ENCODE measurements at regions not wholly inside any gene's neighbourhood (a gene's known extent, or its start where the extent isn't known, plus 50 kb on each side); places are given as distances from the start of the nearest gene placed in this dataset.

DNA sequence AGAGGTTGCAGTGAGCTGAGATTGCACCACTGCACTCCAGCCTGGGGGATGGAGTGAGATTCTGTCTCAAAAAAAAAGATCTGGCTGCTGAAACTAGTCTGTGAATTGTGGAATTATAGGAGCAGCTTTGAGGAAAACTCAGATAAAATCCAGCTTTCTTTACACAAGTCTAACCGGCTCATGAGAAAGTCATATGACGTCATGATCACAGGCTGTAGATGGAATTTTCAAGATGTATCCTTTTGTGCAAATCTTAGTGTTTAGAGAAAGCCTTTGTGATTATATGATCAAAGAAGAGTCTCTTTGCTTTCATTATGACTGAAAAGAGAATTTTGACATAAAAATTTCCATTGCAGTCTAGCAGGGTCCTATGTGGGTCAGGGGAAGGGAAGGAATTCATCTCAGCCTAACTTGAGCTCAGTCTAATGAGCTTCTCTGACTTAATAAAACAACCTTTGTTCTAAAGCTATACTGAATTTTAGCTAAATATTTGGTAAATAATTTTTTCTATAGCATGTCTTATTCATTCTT, 90.2 kb upstream of the NCK2 start (continued):
- no peak for TF ChIP-seq YY1 (IDR thresholded peaks at IDR 0.05; ENCODE audit: extremely low read depth, insufficient replicate concordance, low read depth, low read length)
- no peak for TF ChIP-seq EZH2 (IDR thresholded peaks at IDR 0.05)
- TF ChIP-seq FOSL1 (IDR thresholded peaks at IDR 0.05; ENCODE audit: low read depth) = no peak
- TF ChIP-seq, protein P1, sequence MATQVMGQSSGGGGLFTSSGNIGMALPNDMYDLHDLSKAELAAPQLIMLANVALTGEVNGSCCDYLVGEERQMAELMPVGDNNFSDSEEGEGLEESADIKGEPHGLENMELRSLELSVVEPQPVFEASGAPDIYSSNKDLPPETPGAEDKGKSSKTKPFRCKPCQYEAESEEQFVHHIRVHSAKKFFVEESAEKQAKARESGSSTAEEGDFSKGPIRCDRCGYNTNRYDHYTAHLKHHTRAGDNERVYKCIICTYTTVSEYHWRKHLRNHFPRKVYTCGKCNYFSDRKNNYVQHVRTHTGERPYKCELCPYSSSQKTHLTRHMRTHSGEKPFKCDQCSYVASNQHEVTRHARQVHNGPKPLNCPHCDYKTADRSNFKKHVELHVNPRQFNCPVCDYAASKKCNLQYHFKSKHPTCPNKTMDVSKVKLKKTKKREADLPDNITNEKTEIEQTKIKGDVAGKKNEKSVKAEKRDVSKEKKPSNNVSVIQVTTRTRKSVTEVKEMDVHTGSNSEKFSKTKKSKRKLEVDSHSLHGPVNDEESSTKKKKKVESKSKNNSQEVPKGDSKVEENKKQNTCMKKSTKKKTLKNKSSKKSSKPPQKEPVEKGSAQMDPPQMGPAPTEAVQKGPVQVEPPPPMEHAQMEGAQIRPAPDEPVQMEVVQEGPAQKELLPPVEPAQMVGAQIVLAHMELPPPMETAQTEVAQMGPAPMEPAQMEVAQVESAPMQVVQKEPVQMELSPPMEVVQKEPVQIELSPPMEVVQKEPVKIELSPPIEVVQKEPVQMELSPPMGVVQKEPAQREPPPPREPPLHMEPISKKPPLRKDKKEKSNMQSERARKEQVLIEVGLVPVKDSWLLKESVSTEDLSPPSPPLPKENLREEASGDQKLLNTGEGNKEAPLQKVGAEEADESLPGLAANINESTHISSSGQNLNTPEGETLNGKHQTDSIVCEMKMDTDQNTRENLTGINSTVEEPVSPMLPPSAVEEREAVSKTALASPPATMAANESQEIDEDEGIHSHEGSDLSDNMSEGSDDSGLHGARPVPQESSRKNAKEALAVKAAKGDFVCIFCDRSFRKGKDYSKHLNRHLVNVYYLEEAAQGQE (IDR thresholded peaks at IDR 0.05; ENCODE audit: low read depth) = no peak
- no peak for TF ChIP-seq EZH2phosphoT487 (IDR thresholded peaks at IDR 0.05; ENCODE audit: borderline replicate concordance)
- no peak for TF ChIP-seq POLR2AphosphoS5 (IDR thresholded peaks at IDR 0.05; ENCODE audit: low read depth, low read length)
- TF ChIP-seq ZNF274 (IDR thresholded peaks at IDR 0.05; ENCODE audit: low read depth, low read length) = no peak
- TF ChIP-seq POLR2A (IDR thresholded peaks at IDR 0.05; ENCODE audit: borderline replicate concordance, extremely low read depth, insufficient read depth, insufficient read length) = no peak

DNA sequence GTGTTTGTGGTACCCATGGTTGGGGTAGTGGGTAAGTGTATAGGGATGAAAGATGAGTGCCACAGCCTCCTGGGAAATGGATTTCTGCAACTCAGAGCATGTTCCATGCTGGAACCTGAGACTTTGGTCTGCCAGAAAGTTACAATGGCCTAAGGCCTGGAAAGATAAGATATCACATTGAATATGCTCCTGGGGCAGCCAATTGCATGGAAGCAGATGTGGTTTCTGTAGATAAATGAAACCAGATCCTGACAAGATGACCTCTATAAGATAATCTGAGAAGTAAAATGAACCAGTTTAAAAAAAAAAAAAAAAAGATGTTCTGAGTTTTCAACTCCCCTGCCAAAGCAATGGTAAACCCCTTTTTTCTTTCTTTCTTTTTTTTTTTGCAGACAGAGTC, 91.4 kb upstream of the NCK2 start:
- Histone ChIP-seq H3K9me2 (ENCODE audit: insufficient read depth) (no peaks in the 10 kb centered on the region), H3K27ac (ENCODE audit: low read depth, low read length) (no peak overlapping the region), H3K9me3 (ENCODE audit: control insufficient read depth in 1 of 2, insufficient read depth in 1 of 2, low read depth in 1 of 2, low read length in 2 of 2) (no peaks in the 10 kb centered on the region), H3K27me3 (ENCODE audit: insufficient read depth, low read length) (no peaks in the 10 kb centered on the region), H2AFZ (ENCODE audit: low read depth, low read length, poor library complexity, severe bottlenecking) (no peak overlapping the region), H3K4me1 (ENCODE audit: control insufficient read depth in 1 of 2, insufficient read depth in 2 of 2, low read length in 2 of 2) (no peaks in the 10 kb centered on the region), H3K4me3 (replicated peaks in 1 of 2; ENCODE audit: low read depth in 1 of 2, low read length in 2 of 2) (no peak overlapping the region), H4K20me1 (ENCODE audit: insufficient read depth) (no peaks in the 10 kb centered on the region), H3K4me2 (ENCODE audit: low read length) (no peak overlapping the region), H3K36me3 (ENCODE audit: control insufficient read depth in 1 of 2, insufficient read depth in 2 of 2, low read length in 2 of 2) (no peaks in the 10 kb centered on the region), H3K9ac (ENCODE audit: low read length) (no peak overlapping the region), H3K79me2 (ENCODE audit: insufficient read depth, low read length) (no peaks in the 10 kb centered on the region)
- ChIA-PET CTCF (no interaction called here), POLR2A (no interaction called here), RAD21 (ENCODE audit: low non-redundant PET in 1 of 2, low total read pairs in 2 of 2, uncharacterized antibody in 2 of 2, unreplicated experiment in 2 of 2) (no interaction called here)
- BruUV-seq (replicated peaks) = no TSS peak
- DNase-seq (ENCODE audit: low read depth, low spot score) (no peak), ATAC-seq (no peak)
- intact Hi-C loops (cut with micrococcal nuclease) = no loop called here
- TF ChIP-seq, protein P2, sequence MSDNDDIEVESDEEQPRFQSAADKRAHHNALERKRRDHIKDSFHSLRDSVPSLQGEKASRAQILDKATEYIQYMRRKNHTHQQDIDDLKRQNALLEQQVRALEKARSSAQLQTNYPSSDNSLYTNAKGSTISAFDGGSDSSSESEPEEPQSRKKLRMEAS (IDR thresholded peaks at IDR 0.05) = no peak
- no peak for TF ChIP-seq SRF (IDR thresholded peaks at IDR 0.05; ENCODE audit: low read depth)
- TF ChIP-seq, protein P3, sequence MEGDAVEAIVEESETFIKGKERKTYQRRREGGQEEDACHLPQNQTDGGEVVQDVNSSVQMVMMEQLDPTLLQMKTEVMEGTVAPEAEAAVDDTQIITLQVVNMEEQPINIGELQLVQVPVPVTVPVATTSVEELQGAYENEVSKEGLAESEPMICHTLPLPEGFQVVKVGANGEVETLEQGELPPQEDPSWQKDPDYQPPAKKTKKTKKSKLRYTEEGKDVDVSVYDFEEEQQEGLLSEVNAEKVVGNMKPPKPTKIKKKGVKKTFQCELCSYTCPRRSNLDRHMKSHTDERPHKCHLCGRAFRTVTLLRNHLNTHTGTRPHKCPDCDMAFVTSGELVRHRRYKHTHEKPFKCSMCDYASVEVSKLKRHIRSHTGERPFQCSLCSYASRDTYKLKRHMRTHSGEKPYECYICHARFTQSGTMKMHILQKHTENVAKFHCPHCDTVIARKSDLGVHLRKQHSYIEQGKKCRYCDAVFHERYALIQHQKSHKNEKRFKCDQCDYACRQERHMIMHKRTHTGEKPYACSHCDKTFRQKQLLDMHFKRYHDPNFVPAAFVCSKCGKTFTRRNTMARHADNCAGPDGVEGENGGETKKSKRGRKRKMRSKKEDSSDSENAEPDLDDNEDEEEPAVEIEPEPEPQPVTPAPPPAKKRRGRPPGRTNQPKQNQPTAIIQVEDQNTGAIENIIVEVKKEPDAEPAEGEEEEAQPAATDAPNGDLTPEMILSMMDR (IDR thresholded peaks at IDR 0.05 in 2 of 3, conservative IDR thresholded peaks at IDR 0.05 in 1 of 3; ENCODE audit: borderline replicate concordance in 1 of 3, insufficient read depth in 1 of 3, low read depth in 2 of 3, low read length in 2 of 3) = no peak
- TF ChIP-seq SP1 (IDR thresholded peaks at IDR 0.05; ENCODE audit: low read depth) = no peak
- TF ChIP-seq RAD21 (IDR thresholded peaks at IDR 0.05; ENCODE audit: low read depth) = no peak
- TF ChIP-seq POLR2A (IDR thresholded peaks at IDR 0.05; ENCODE audit: borderline replicate concordance, extremely low read depth, insufficient read depth, insufficient read length) = no peak
- TF ChIP-seq ZFX (IDR thresholded peaks at IDR 0.05) = no peak
- TF ChIP-seq ZNF274 (IDR thresholded peaks at IDR 0.05; ENCODE audit: low read depth, low read length) = no peak
- no peak for TF ChIP-seq SIN3A (IDR thresholded peaks at IDR 0.05; ENCODE audit: low read depth)
- TF ChIP-seq, protein P1 (IDR thresholded peaks at IDR 0.05; ENCODE audit: low read depth) = no peak
- no peak for TF ChIP-seq JUND (IDR thresholded peaks at IDR 0.05)
- TF ChIP-seq, protein P4, sequence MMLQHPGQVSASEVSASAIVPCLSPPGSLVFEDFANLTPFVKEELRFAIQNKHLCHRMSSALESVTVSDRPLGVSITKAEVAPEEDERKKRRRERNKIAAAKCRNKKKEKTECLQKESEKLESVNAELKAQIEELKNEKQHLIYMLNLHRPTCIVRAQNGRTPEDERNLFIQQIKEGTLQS (IDR thresholded peaks at IDR 0.05) = no peak
- TF ChIP-seq FOSL1 (IDR thresholded peaks at IDR 0.05; ENCODE audit: low read depth) = no peak

Data from HCT116 (cell line).